HG02798 (cell line): ENCODE measurements at regions not wholly inside any gene's neighbourhood (a gene's known extent, or its start where the extent isn't known, plus 50 kb on each side); places are given as distances from the start of the nearest gene placed in this dataset.
"Not testable (repeated sequence)": the region's sequence is repeated elsewhere in the genome, so short reads cannot be mapped to it uniquely, and the experiment has no call there.

Experiments used
- ATAC-seq: cut with Tn5 transposase; IDR thresholded peaks from one replicate; pipeline ENCODE4 v1.9.1; 2021; ENCODE audit warnings: mild to moderate bottlenecking; ENCODE audit not compliant: unreplicated experiment, poor library complexity

DNA sequence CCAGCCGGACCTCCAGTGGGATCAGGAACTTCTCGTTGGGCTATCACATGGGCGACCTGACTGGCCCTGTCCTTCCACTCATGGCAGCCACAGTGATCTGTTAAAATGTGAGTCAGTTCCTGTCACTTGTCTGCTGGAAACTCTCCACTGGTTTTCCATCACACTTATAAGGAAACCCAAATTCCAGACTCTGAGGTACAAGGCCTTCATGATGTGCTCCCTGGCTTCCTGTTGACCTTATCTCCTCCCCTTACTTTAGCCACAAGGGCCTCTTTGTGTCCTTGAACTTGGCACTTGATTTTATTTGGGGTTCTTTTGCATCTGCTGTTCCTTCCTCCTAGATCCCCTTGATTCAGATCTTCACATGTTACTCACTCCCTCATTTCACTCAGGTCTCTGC is 96.8 kb downstream of the TENT5C start:
- ATAC-seq, result no peak

DNA sequence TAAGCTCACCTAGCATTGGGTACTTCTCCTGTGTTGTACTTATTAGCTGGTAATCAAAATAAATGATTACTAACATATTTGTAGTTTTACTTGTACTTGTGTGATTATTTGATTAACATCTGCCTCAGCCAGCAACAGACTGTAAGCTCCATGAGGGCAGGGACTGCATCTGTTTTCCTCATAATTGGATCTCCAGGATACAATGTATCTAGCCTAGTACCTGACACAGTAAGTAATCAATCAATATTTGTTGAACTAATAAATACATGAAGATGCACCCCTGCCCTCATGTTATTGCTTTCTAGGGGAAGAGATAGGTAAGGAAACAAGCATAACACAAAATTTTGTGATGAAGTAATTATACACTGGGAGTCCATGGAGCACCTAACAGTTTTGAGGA is 101.5 kb downstream of the TENT5C start:
- ATAC-seq, result no peak

- no peak for ATAC-seq
Measured at GRCh38 chr1:117708323-117709248, 102.7 kb downstream of the TENT5C start.

DNA sequence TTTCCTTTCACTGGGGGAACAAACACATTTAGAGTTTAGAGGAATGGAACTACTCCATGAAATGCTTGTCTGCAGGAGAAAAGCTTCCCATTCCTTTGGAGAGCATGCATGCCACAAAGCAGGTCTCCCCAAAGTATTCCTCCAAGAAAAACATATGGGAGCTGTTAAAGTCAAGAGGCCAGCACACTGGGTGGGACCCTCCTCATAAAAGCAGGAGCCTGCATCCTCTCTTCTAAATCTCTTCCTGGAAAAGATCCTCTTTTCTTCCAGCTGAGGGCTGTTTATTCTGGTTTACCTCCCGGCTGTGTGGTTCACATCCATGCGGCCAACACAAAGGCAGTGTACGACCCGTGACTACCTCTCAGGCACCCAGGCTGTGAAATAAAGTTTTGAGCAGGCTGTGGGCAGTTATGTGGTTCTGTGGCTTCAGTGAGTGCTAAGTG is 103.4 kb downstream of the TENT5C start:
- no peak for ATAC-seq

DNA sequence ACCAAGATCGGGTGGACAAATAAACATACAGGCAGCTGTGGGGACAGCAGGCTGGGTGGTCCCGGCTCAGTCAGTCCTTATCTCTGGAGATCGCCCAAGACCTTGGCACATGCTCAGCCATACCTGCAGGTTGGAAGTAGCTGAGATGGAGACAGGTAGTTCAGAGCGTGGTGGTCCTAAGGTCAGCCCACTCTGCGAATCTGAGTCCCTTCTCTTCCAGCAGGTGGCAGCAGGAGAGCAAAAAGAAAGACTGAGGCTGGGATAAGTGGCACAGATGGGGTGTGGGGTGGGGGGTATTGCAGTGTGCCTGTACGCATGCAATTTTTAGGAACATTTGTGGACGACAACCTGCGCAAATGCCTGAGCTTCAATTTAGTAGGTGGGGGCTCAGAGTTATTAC is 104.9 kb downstream of the TENT5C start:
- no peak for ATAC-seq

DNA sequence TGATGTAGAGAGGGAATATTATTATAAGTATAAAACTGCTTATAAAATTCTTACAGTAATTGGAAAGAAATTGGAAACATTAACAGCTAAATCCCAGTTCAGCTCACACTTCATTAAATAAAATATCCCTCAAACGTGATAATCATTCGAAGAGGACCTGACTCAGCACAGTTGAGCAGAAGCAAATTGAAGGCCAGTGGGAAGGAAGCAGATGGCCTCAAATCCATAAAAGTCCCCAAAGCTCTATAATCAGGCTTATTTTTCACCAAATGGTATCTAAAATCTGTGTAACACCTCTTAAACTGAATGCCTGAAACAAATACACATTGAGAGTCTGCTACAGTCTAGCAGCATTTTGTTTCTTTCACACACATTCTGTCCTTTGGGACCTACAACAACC is 106.8 kb downstream of the TENT5C start:
- no peak for ATAC-seq

DNA sequence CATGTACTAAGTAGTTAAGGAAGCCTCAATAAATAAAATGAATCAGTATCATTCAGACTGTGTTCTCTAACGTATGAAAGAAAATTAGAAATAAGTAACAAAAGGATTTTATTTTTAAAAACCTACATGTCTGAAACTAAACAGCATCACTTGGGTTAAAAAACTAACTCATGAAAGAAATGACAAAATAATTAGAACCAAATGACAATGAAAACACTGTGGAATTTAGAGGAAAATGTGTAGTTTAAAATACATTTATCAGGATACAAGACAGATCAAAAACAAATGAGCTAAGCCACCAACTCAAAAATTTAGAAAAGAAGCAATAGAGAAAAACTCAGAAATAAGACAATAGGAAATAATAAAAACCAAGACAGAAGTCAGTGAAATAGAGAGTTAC is 108.7 kb downstream of the TENT5C start:
- ATAC-seq, result no peak

DNA sequence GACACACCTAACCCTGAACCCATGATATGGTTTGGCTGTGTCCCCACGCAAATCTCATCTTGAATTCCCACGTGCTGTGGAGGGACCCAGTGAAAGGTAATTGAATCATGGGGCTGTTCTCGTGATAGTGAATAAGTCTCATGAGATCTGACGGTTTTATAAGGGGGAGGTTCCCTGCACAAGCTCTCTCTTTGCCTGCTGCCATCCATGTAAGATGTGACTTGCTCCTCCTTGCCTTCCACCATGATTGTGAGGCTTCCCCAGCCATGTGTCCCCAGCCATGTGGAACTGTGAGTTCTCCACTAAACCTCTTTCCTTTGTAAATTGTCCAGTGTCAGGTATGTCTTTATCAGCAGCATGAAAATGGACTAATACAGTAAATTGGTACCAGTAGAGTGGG is 110.2 kb downstream of the TENT5C start:
- ATAC-seq, result not testable (repeated sequence)

- ATAC-seq, result not testable (repeated sequence)
Measured at GRCh38 chr1:117717980-117718379, 112.1 kb downstream of the TENT5C start.

- not testable (repeated sequence) for ATAC-seq
Measured at GRCh38 chr1:117718596-117718995, 112.7 kb downstream of the TENT5C start.

- no peak for ATAC-seq
Measured at GRCh38 chr1:117719004-117719403, 113.2 kb downstream of the TENT5C start.

- ATAC-seq, result no peak
Measured at GRCh38 chr1:117732065-117732797, 126.4 kb downstream of the TENT5C start.

- ATAC-seq, result no peak
Measured at GRCh38 chr1:117732956-117733355, 127.1 kb downstream of the TENT5C start.

DNA sequence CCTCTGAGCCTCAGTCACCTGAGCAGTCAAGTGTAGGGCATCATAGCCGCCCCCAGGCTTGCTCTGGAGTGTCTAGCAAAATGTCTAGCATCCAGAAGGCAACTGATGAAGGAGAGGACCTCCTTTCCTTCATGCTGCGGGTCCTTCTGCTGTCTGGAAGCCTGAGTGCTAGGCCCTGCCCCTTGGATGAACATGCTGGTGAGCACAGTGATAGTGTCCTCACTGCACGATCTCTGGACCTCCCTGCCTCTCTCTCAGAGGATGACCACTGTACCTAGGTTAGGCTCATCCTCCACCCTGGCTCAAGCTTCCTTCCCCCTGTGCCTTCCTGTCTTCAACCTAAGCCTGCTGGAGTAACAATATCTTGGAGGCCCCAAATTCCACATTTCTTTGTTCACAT is 128.6 kb downstream of the TENT5C start:
- ATAC-seq, result no peak

GRCh38 chr1:117735045-117735992 is 129.5 kb downstream of the TENT5C start:
- peak; percentile 59 for ATAC-seq

DNA sequence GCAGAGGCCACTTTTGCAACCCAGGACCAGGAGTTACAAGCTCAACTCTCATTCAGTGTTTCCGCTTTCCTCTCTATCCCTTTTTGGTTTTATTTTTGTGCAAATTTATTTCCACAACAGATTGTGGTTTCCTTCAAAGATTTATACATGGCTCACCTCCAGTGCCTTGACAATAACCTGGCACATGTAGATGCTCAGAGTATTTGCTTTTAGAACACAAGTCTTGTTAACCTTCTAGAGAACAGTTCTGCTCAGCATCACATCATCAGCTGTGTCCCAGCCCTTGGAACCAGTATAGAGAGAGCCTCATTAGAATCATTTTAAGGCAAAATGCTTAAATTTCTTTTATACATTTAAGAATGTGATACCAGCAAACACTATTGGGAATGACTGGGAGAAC is 133.7 kb downstream of the TENT5C start:
- ATAC-seq, result no peak

- no peak for ATAC-seq
Measured at GRCh38 chr1:117740496-117740895, 134.6 kb downstream of the TENT5C start.

- not testable (repeated sequence) for ATAC-seq
Measured at GRCh38 chr1:117746565-117746964, 140.7 kb downstream of the TENT5C start.

- no peak for ATAC-seq
Measured at GRCh38 chr1:117747605-117748004, 141.8 kb downstream of the TENT5C start.

DNA sequence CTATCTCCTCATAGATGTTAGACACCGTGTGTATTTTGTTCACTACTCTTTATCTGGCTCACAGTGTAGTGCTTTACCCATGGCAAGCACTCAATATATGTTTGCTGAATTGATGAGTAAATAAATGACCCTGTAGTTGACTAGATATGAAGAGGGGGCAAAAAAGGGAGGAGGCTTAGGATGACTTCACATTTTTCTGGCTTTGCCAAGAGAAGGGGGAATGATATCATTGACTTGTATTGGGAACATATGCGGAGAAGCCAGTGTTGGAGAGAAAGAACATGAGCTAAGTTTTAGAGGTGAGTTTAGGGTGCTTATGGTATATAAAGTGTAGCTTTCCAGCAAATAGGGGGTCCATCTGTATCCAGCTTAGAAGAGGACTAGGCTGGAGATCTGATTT is 145.5 kb downstream of the TENT5C start:
- no peak for ATAC-seq
